Tibial nerve (tissue), 3 donors: ENCODE measurements at regions not wholly inside any gene's neighbourhood (a gene's known extent, or its start where the extent isn't known, plus 50 kb on each side); places are given as distances from the start of the nearest gene placed in this dataset.

Experiments used
- CTCF ChIP-seq, 5 experiments: fragments of 200-600 bp in 3 of 5; fragments of 450-650 bp in 2 of 5; sonication (generic) in 3 of 5; IDR thresholded peaks; one replicate each; pipeline ENCODE4 v1.5.1; 2016 to 2019; ENCODE audit warnings: antibody characterized with exemption in 5 of 5, mild to moderate bottlenecking in 3 of 5, moderate library complexity in 2 of 5
- POLR2A ChIP-seq, 2 donors: fragments of 450-650 bp; IDR thresholded peaks; one replicate each; pipeline ENCODE4 v1.6.1; 2017; ENCODE audit warnings: antibody characterized with exemption in 2 of 2, mild to moderate bottlenecking in 2 of 2, moderate library complexity in 2 of 2

GRCh38 chr13:77457966-77458365 lies 77.5 kb upstream of the SCEL start:
- TF ChIP-seq CTCF (IDR thresholded peaks at IDR 0.05) (no peak), POLR2A (IDR thresholded peaks at IDR 0.05) (no peak)
